H9 (cell line): ENCODE measurements at regions not wholly inside any gene's neighbourhood (a gene's known extent, or its start where the extent isn't known, plus 50 kb on each side); places are given as distances from the start of the nearest gene placed in this dataset.

Experiments used
- DNase-seq: peaks from one replicate; pipeline ENCODE4 v3.0.0-alpha.2; 2017
- H2AFZ ChIP-seq: one replicate; pipeline ENCODE4 v1.6.1; 2013; ENCODE audit warnings: mild to moderate bottlenecking, low read length, control low read depth, moderate library complexity
- H2AK5ac ChIP-seq: 2 replicates; pipeline ENCODE4 v1.6.1; 2013; ENCODE audit warnings: low read length, control low read depth, mixed read lengths; ENCODE audit not compliant: insufficient read length
- H2BK120ac ChIP-seq: one replicate; pipeline ENCODE4 v1.6.1; 2013; ENCODE audit warnings: low read depth, mild to moderate bottlenecking, low read length, control low read depth, inconsistent platforms; ENCODE audit not compliant: poor library complexity, severe bottlenecking
- H2BK12ac ChIP-seq: 2 replicates; pipeline ENCODE4 v1.6.1; 2013; ENCODE audit warnings: low read length, control low read depth, mixed read lengths, low read depth; ENCODE audit not compliant: insufficient read length
- H2BK15ac ChIP-seq: 2 replicates; pipeline ENCODE4 v1.6.1; 2013; ENCODE audit warnings: low read depth, low read length, control low read depth
- H2BK20ac ChIP-seq: one replicate; pipeline ENCODE4 v1.6.1; 2013; ENCODE audit warnings: low read depth, mild to moderate bottlenecking, low read length, control low read depth, inconsistent platforms; ENCODE audit not compliant: poor library complexity, severe bottlenecking
- H2BK5ac ChIP-seq: 2 replicates; pipeline ENCODE4 v1.6.1; 2013; ENCODE audit warnings: low read length, control low read depth, mixed read lengths; ENCODE audit not compliant: insufficient read length
- H3K14ac ChIP-seq: 2 replicates; pipeline ENCODE4 v1.6.1; 2013; ENCODE audit warnings: low read length, control low read depth; ENCODE audit not compliant: insufficient read depth
- H3K18ac ChIP-seq: 2 replicates; pipeline ENCODE4 v1.6.1; 2013; ENCODE audit warnings: low read depth, mild to moderate bottlenecking, mixed read lengths, low read length, control low read depth; ENCODE audit not compliant: insufficient read length
- H3K23ac ChIP-seq: 2 replicates; pipeline ENCODE4 v1.6.1; 2013; ENCODE audit warnings: low read length, control low read depth, mixed read lengths, low read depth; ENCODE audit not compliant: insufficient read length
- H3K23me2 ChIP-seq: 2 replicates; pipeline ENCODE4 v1.6.1; 2013; ENCODE audit warnings: low read depth, mild to moderate bottlenecking, mixed read lengths, low read length, control low read depth; ENCODE audit not compliant: insufficient read length, poor library complexity, severe bottlenecking
- H3K27ac ChIP-seq: 2 replicates; pipeline ENCODE4 v1.5.1; 2013; ENCODE audit warnings: low read length, control low read depth, mixed read lengths, low read depth; ENCODE audit not compliant: insufficient read length
- H3K27me3 ChIP-seq: 2 replicates; pipeline ENCODE4 v1.6.1; 2013; ENCODE audit warnings: low read length, control low read depth, inconsistent platforms; ENCODE audit not compliant: insufficient read depth
- H3K4ac ChIP-seq: 2 replicates; pipeline ENCODE4 v1.6.1; 2013; ENCODE audit warnings: low read depth, mild to moderate bottlenecking, control low read depth, inconsistent platforms, low read length, moderate library complexity
- H3K4me1 ChIP-seq: 2 replicates; pipeline ENCODE4 v1.6.1; 2013; ENCODE audit warnings: low read length, control low read depth, inconsistent platforms; ENCODE audit not compliant: insufficient read depth
- H3K4me2 ChIP-seq: 2 replicates; pipeline ENCODE4 v1.6.1; 2013; ENCODE audit warnings: low read length, control low read depth, mixed read lengths; ENCODE audit not compliant: insufficient read length, insufficient read depth
- H3K56ac ChIP-seq: 2 replicates; pipeline ENCODE4 v1.6.1; 2013; ENCODE audit warnings: low read depth, mild to moderate bottlenecking, mixed read lengths, low read length, control low read depth; ENCODE audit not compliant: insufficient read length
- H3K79me1 ChIP-seq: 2 replicates; pipeline ENCODE4 v1.6.1; 2013; ENCODE audit warnings: low read depth, mild to moderate bottlenecking, moderate library complexity, low read length, control low read depth, inconsistent platforms; ENCODE audit not compliant: insufficient read depth, poor library complexity, severe bottlenecking
- H3K79me2 ChIP-seq: 2 replicates; pipeline ENCODE4 v1.6.1; 2013; ENCODE audit warnings: low read length, control low read depth, inconsistent platforms; ENCODE audit not compliant: insufficient read depth
- H3K9ac ChIP-seq: 2 replicates; pipeline ENCODE4 v1.6.1; 2013; ENCODE audit warnings: low read length, control low read depth, mixed read lengths; ENCODE audit not compliant: insufficient read length; ENCODE audit errors: extremely low read depth
- H3K9me3 ChIP-seq: one replicate; pipeline ENCODE4 v1.6.1; 2013; ENCODE audit warnings: low read depth, low read length, inconsistent platforms; ENCODE audit not compliant: control insufficient read depth
- H3T11ph ChIP-seq: one replicate; pipeline ENCODE4 v1.6.1; 2013; ENCODE audit warnings: mild to moderate bottlenecking, low read length, control low read depth, inconsistent platforms
- H4K20me1 ChIP-seq: one replicate; pipeline ENCODE4 v1.6.1; 2013; ENCODE audit not compliant: control insufficient read depth, insufficient read length, insufficient read depth
- H4K5ac ChIP-seq: 2 replicates; pipeline ENCODE4 v1.6.1; 2013; ENCODE audit warnings: low read depth, mild to moderate bottlenecking, mixed read lengths, low read length, control low read depth; ENCODE audit not compliant: insufficient read length
- H4K8ac ChIP-seq: replicated peaks from 2 replicates; pipeline ENCODE4 v1.6.1; 2013; ENCODE audit warnings: low read length, control low read depth, mixed read lengths, low read depth; ENCODE audit not compliant: insufficient read length
- H4K91ac ChIP-seq: 2 replicates; pipeline ENCODE4 v1.6.1; 2013; ENCODE audit warnings: low read depth, mild to moderate bottlenecking, moderate library complexity, mixed read lengths, low read length, control low read depth; ENCODE audit not compliant: insufficient read length
- H3K27ac Mint-ChIP-seq, 3 experiments: 2 replicates in 2 of 3; 3 replicates in 1 of 3; pipeline ENCODE4 v1.8.0; 2020 to 2021; ENCODE audit warnings: mixed read lengths in 3 of 3, mild to moderate bottlenecking in 1 of 3, moderate library complexity in 1 of 3
- H3K27me3 Mint-ChIP-seq: 2 replicates; pipeline ENCODE4 v1.8.0; 2021; ENCODE audit warnings: low read depth, mild to moderate bottlenecking, moderate library complexity, mixed read lengths
- H3K36me3 Mint-ChIP-seq, 3 experiments: 2 replicates in 2 of 3; 3 replicates in 1 of 3; pipeline ENCODE4 v1.8.0; 2020 to 2021; ENCODE audit warnings: low read depth in 3 of 3, mixed read lengths in 3 of 3; ENCODE audit not compliant: insufficient read depth in 1 of 3
- H3K4me1 Mint-ChIP-seq, 2 experiments: 2 replicates each; pipeline ENCODE4 v1.8.0; 2020; ENCODE audit warnings: mixed read lengths in 2 of 2
- H3K4me3 Mint-ChIP-seq, 2 experiments: 2 replicates in 1 of 2; 3 replicates in 1 of 2; pipeline ENCODE4 v1.8.0; 2020 to 2021; ENCODE audit warnings: mild to moderate bottlenecking in 2 of 2, mixed read lengths in 2 of 2, moderate library complexity in 1 of 2
- H3K9me3 Mint-ChIP-seq, 2 experiments: 2 replicates in 1 of 2; 3 replicates in 1 of 2; pipeline ENCODE4 v1.8.0; 2020; ENCODE audit warnings: mild to moderate bottlenecking in 2 of 2, mixed read lengths in 2 of 2, moderate library complexity in 1 of 2
- TF ChIP-seq, protein P1 (sequence below): fragments of 200-600 bp; sonication (generic); conservative IDR thresholded peaks from 3 replicates; pipeline ENCODE4 v1.8.0; 2021; ENCODE audit warnings: antibody characterized with exemption, mild to moderate bottlenecking

DNA sequence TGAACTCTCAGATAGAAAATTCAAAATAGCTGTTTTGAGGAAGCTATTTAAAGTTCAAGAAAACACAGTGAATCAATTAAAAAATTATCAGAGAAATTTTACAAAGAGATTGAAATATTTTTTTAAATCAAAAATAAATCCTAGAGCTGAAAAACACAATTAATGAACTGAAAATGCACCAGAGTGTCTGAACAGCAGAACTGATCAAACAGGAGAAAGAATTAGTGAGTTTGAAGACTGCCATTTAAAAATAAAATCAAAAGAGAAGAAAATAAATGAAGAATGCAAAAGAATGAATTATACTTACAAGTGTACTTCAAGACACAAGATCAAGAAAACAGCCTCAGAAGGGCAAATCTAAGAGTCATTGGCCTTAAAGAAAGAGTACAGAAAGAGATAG is 1000.2 kb upstream of the ATXN8OS start:
- Mint-ChIP-seq H3K27ac (no peak overlapping the region), H3K9me3 (peaks cover 12 to 15% of the 10 kb centered on the region in 2 experiments; a peak in 4 of 5 replicates), H3K27me3 (no peaks in the 10 kb centered on the region), H3K4me1 (no peaks in the 10 kb centered on the region), H3K36me3 (peaks cover 8 to 19% (median 18%) of the 10 kb centered on the region in 3 experiments), H3K4me3 (no peak overlapping the region)
- H3K18ac ChIP-seq: no peak overlapping the region
- no peak overlapping the region for H3K9ac ChIP-seq
- no peak overlapping the region for H4K8ac ChIP-seq
- no peak overlapping the region for H3K4me2 ChIP-seq
- H2BK120ac ChIP-seq: no peak overlapping the region
- TF ChIP-seq, protein P1, sequence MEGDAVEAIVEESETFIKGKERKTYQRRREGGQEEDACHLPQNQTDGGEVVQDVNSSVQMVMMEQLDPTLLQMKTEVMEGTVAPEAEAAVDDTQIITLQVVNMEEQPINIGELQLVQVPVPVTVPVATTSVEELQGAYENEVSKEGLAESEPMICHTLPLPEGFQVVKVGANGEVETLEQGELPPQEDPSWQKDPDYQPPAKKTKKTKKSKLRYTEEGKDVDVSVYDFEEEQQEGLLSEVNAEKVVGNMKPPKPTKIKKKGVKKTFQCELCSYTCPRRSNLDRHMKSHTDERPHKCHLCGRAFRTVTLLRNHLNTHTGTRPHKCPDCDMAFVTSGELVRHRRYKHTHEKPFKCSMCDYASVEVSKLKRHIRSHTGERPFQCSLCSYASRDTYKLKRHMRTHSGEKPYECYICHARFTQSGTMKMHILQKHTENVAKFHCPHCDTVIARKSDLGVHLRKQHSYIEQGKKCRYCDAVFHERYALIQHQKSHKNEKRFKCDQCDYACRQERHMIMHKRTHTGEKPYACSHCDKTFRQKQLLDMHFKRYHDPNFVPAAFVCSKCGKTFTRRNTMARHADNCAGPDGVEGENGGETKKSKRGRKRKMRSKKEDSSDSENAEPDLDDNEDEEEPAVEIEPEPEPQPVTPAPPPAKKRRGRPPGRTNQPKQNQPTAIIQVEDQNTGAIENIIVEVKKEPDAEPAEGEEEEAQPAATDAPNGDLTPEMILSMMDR: no peak
- no peak overlapping the region for H2AK5ac ChIP-seq
- H3K79me1 ChIP-seq: no peaks in the 10 kb centered on the region
- no peaks in the 10 kb centered on the region for H3K23me2 ChIP-seq
- H3K27me3 ChIP-seq: no peaks in the 10 kb centered on the region
- H2BK15ac ChIP-seq: no peak overlapping the region
- H2BK5ac ChIP-seq: no peak overlapping the region
- no peak overlapping the region for H2AFZ ChIP-seq
- peaks cover 6% of the 10 kb centered on the region for H3K9me3 ChIP-seq
- H3K79me2 ChIP-seq: no peaks in the 10 kb centered on the region
- no peak overlapping the region for H4K5ac ChIP-seq
- no peaks in the 10 kb centered on the region for H4K20me1 ChIP-seq
- H2BK12ac ChIP-seq: no peak overlapping the region
- no peak overlapping the region for H3K56ac ChIP-seq
- H3K23ac ChIP-seq: no peak overlapping the region
- no peak overlapping the region for H3K14ac ChIP-seq
- no peak for DNase-seq
- no peak overlapping the region for H3T11ph ChIP-seq
- no peaks in the 10 kb centered on the region for H3K4me1 ChIP-seq
- H4K91ac ChIP-seq: no peak overlapping the region
- no peak overlapping the region for H3K4ac ChIP-seq
- no peak overlapping the region for H2BK20ac ChIP-seq
- no peak overlapping the region for H3K27ac ChIP-seq
